Endodermal cell (in vitro differentiated cells): ENCODE measurements at regions not wholly inside any gene's neighbourhood (a gene's known extent, or its start where the extent isn't known, plus 50 kb on each side); places are given as distances from the start of the nearest gene placed in this dataset.

Experiments
- DNase-seq: peaks from one replicate; pipeline ENCODE4 v3.0.0-alpha.2; 2017
- H3K27ac ChIP-seq: 2 replicates; pipeline ENCODE4 v1.5.1; 2013; ENCODE audit warnings: mild to moderate bottlenecking, low read depth, low read length, moderate library complexity
- H3K27me3 ChIP-seq: 2 replicates; pipeline ENCODE4 v1.6.1; 2013; ENCODE audit warnings: mild to moderate bottlenecking, low read length, moderate library complexity; ENCODE audit not compliant: insufficient read depth, control insufficient read depth, poor library complexity, severe bottlenecking
- H3K36me3 ChIP-seq: 2 replicates; pipeline ENCODE4 v1.7.0; 2013; ENCODE audit warnings: mild to moderate bottlenecking, low read length, moderate library complexity; ENCODE audit not compliant: control insufficient read depth, insufficient read depth
- H3K4me1 ChIP-seq: one replicate; pipeline ENCODE4 v1.7.0; 2013; ENCODE audit warnings: low read length; ENCODE audit not compliant: control insufficient read depth, insufficient read depth
- H3K4me3 ChIP-seq: 2 replicates; pipeline ENCODE4 v1.5.1; 2013; ENCODE audit warnings: mild to moderate bottlenecking, low read length, moderate library complexity
- H3K9ac ChIP-seq: 2 replicates; pipeline ENCODE4 v1.6.1; 2013; ENCODE audit warnings: mild to moderate bottlenecking, low read length, moderate library complexity; ENCODE audit not compliant: poor library complexity, severe bottlenecking; ENCODE audit errors: extremely low read depth
- H3K9me3 ChIP-seq: 2 replicates; pipeline ENCODE4 v1.6.1; 2013; ENCODE audit warnings: mild to moderate bottlenecking, low read length, moderate library complexity; ENCODE audit not compliant: control insufficient read depth
- H3K27ac Mint-ChIP-seq: 2 replicates; pipeline ENCODE4 v1.8.0; 2020; ENCODE audit warnings: mixed read lengths
- H3K27me3 Mint-ChIP-seq: 2 replicates; pipeline ENCODE4 v1.8.0; 2021; ENCODE audit warnings: mild to moderate bottlenecking, mixed read lengths; ENCODE audit not compliant: insufficient read depth
- H3K36me3 Mint-ChIP-seq: 2 replicates; pipeline ENCODE4 v1.8.0; 2020; ENCODE audit warnings: low read depth, mixed read lengths
- H3K4me1 Mint-ChIP-seq: 2 replicates; pipeline ENCODE4 v1.8.0; 2020; ENCODE audit warnings: mixed read lengths
- H3K4me3 Mint-ChIP-seq: 2 replicates; pipeline ENCODE4 v1.8.0; 2020; ENCODE audit warnings: mild to moderate bottlenecking, moderate library complexity, mixed read lengths
- H3K9me3 Mint-ChIP-seq: 2 replicates; pipeline ENCODE4 v1.8.0; 2020; ENCODE audit warnings: mild to moderate bottlenecking, mixed read lengths
- WGBS, 2 experiments: methylation state at CpG; one replicate each; pipeline versions ENCODE4 v1.1.5 to v1.1.7; 2013; ENCODE audit warnings: missing lambda C conversion rate in 2 of 2, mixed read lengths in 1 of 2; ENCODE audit not compliant: insufficient coverage in 1 of 2, insufficient read length in 1 of 2; 5-methylcytosine and 5-hydroxymethylcytosine counted together
- TF ChIP-seq, protein P1 (sequence below): fragments of 200-600 bp; sonication (generic); conservative IDR thresholded peaks from 2 replicates; pipeline ENCODE4 v1.5.0; 2021; ENCODE audit warnings: antibody characterized with exemption, mild to moderate bottlenecking

DNA sequence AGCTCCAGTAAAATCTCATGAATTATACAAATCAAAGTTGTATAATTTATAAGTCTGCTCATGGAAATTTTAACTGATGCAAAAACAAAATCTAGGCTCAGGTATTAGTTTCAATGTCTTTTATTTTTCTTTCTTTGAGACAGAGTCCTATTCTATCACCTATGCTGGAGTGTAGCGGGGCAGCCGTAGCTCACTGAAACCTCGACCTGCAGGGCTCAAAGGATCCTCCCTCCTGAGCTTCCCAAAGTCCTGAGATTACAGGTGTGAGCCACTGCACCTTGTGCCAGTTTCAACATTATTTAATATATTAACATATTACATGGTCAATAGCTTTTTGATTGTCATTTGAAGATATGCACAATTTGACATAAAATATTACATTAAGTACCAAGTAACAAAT lies 678.7 kb downstream of the ARAP2 start:
- Histone ChIP-seq H3K4me1 (no peaks in the 10 kb centered on the region), H3K4me3 (no peak overlapping the region), H3K36me3 (no peaks in the 10 kb centered on the region), H3K27me3 (no peaks in the 10 kb centered on the region), H3K27ac (no peak overlapping the region), H3K9ac (no peak overlapping the region), H3K9me3 (no peaks in the 10 kb centered on the region)
- WGBS, 2 experiments = 88 to 100% methylated on average over 3 of the region's 3 CpGs
- no peaks in the 10 kb centered on the region for H3K36me3 Mint-ChIP-seq
- no peak overlapping the region for H3K4me3 Mint-ChIP-seq
- no peak for DNase-seq
- H3K4me1 Mint-ChIP-seq = peaks cover 4% of the 10 kb centered on the region
- H3K27ac Mint-ChIP-seq = no peak overlapping the region
- H3K27me3 Mint-ChIP-seq = no peaks in the 10 kb centered on the region
- H3K9me3 Mint-ChIP-seq = peaks cover 6% of the 10 kb centered on the region
- TF ChIP-seq, protein P1, sequence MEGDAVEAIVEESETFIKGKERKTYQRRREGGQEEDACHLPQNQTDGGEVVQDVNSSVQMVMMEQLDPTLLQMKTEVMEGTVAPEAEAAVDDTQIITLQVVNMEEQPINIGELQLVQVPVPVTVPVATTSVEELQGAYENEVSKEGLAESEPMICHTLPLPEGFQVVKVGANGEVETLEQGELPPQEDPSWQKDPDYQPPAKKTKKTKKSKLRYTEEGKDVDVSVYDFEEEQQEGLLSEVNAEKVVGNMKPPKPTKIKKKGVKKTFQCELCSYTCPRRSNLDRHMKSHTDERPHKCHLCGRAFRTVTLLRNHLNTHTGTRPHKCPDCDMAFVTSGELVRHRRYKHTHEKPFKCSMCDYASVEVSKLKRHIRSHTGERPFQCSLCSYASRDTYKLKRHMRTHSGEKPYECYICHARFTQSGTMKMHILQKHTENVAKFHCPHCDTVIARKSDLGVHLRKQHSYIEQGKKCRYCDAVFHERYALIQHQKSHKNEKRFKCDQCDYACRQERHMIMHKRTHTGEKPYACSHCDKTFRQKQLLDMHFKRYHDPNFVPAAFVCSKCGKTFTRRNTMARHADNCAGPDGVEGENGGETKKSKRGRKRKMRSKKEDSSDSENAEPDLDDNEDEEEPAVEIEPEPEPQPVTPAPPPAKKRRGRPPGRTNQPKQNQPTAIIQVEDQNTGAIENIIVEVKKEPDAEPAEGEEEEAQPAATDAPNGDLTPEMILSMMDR = no peak

DNA sequence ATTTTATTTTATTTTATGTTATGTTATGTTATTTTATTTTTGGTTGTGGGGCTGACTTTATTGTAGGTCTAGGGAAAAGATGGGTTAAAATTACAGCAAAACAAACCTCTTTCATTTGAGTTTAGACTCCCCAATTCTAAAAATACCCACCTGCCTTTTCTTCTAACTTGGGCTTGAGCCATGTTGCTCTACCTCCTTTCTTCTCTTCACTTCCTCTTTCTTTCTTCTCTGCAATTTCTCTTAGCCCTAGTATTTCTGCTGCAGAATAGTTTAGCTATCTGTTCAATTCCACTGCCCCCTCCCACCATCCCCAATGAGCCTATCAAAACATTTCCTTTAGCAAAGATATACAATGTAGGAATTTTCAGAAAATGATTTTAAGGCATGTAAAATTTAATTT lies 653.3 kb downstream of the ARAP2 start:
- H3K4me1 ChIP-seq = no peaks in the 10 kb centered on the region
- H3K9ac ChIP-seq = no peak overlapping the region
- Mint-ChIP-seq H3K36me3 (no peaks in the 10 kb centered on the region), H3K27ac (no peak overlapping the region), H3K9me3 (no peaks in the 10 kb centered on the region), H3K4me3 (no peak overlapping the region), H3K4me1 (no peaks in the 10 kb centered on the region), H3K27me3 (no peaks in the 10 kb centered on the region)
- no peaks in the 10 kb centered on the region for H3K27me3 ChIP-seq
- H3K36me3 ChIP-seq = no peaks in the 10 kb centered on the region
- no peak for DNase-seq
- no peaks in the 10 kb centered on the region for H3K9me3 ChIP-seq
- H3K4me3 ChIP-seq = no peak overlapping the region
- H3K27ac ChIP-seq = no peak overlapping the region
- TF ChIP-seq, protein P1 = no peak

DNA sequence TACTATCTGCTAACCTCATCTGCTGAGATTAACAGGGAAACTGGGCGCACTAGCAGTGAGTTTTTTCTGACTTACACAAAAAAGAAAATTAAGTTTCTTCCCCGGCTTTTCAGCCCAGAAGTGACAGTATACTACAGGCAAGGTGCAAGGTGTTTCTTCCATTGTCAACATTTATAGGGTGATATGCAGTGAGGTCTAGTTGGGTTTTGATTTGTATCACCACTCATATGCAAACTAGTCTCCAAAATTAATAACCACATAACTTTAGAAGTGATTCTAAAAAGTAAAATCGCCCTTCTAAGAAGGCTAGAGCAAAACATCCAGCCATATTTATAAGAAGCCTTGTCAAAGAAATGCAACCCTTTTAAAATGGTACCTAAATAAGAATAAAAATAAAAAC lies 640.1 kb downstream of the ARAP2 start:
- DNase-seq = no peak
- H3K9me3 Mint-ChIP-seq = no peaks in the 10 kb centered on the region
- WGBS, 2 experiments = 95 to 100% methylated on average over 1 to 3 of the region's 3 CpGs
- Histone ChIP-seq H3K27me3 (no peaks in the 10 kb centered on the region), H3K4me1 (no peaks in the 10 kb centered on the region), H3K9ac (no peak overlapping the region), H3K9me3 (no peaks in the 10 kb centered on the region), H3K4me3 (no peak overlapping the region), H3K36me3 (no peaks in the 10 kb centered on the region), H3K27ac (no peak overlapping the region)
- no peaks in the 10 kb centered on the region for H3K36me3 Mint-ChIP-seq
- TF ChIP-seq, protein P1 = no peak
- H3K4me3 Mint-ChIP-seq = no peak overlapping the region
- H3K27ac Mint-ChIP-seq = no peak overlapping the region
- no peaks in the 10 kb centered on the region for H3K27me3 Mint-ChIP-seq
- no peaks in the 10 kb centered on the region for H3K4me1 Mint-ChIP-seq
